8988T (cell line): ENCODE measurements at regions not wholly inside any gene's neighbourhood (a gene's known extent, or its start where the extent isn't known, plus 50 kb on each side); places are given as distances from the start of the nearest gene placed in this dataset.
"Not testable (repeated sequence)": the region's sequence is repeated elsewhere in the genome, so short reads cannot be mapped to it uniquely, and the experiment has no call there.

ENCODE experiments used
- DNase-seq: peaks from one replicate; pipeline ENCODE4 v3.0.0; 2011

DNA sequence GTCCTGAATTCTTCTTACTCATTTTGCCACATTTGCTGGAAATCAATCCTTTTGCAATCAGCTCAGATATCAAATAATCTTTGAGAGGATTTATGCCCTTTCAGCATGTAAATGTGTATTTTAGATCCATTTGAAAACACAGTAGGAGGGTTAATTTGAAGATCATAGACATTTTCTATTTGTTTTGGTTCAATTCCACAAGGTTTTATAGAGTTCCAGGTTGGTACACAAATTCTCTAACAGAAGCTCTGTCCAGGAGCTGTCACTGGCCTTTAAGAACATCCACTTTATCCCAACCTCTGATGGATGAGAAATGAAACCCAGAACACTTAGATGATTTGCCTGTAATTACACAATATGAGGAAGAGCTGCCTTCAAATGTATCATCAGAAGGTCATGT is 157.3 kb upstream of the CHAC2 start:
- no peak for DNase-seq

DNA sequence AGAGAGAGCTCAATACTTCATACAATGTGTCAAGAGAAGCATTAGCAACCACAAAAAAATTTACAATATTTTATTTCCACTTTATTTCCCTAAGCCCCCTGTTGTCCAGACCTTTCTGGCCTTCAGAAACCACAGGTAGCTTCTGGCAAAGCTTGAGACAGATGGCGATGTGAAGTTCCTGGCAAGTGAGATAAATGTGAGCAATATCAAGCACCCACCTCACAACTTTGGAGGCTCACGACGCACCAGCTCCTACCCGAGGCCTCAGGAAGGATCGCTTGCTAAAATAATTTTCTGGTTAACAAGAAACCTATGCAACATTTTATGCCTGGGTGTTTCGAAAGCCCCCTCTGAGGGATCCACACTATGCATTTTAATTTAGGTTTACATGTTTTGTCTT is 158.1 kb upstream of the CHAC2 start:
- no peak for DNase-seq

DNA sequence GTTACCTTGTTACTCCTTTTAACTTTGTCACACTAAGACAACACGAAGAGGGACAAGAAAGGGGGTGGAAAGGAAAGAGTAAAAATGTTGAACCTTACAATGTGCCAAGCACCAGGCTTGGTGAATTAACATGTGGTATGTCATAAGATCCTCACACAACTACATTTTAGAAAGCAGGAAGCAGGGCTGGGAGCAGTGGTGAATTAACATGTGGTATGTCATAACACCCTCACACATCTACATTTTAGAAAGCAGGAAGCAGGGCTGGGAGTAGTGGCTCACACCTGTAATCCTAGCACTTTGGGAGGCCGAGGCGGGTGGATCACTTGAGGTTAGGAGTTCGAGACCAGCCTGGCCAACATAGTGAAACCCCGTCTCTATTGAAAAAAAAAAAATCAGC is 159.3 kb upstream of the CHAC2 start:
- DNase-seq, result no peak

DNA sequence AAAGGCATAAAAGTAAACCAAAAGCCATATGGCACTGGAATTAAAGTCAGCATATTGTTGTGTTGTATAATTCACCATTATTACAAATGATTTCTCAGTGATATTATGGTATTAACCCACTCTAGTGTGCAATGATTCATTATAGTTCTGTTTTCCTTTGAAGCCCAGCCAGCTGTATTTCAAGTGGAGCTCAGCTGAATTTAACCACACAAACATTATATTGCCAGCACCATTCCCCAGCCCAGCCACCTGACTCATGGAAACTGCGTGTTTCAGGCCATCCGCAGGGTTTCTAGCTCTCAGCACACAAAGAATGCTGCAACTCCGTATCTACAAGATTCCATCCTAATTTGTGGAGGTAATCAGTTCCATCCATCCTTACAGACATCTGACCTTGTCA is 166.8 kb upstream of the CHAC2 start:
- no peak for DNase-seq

DNA sequence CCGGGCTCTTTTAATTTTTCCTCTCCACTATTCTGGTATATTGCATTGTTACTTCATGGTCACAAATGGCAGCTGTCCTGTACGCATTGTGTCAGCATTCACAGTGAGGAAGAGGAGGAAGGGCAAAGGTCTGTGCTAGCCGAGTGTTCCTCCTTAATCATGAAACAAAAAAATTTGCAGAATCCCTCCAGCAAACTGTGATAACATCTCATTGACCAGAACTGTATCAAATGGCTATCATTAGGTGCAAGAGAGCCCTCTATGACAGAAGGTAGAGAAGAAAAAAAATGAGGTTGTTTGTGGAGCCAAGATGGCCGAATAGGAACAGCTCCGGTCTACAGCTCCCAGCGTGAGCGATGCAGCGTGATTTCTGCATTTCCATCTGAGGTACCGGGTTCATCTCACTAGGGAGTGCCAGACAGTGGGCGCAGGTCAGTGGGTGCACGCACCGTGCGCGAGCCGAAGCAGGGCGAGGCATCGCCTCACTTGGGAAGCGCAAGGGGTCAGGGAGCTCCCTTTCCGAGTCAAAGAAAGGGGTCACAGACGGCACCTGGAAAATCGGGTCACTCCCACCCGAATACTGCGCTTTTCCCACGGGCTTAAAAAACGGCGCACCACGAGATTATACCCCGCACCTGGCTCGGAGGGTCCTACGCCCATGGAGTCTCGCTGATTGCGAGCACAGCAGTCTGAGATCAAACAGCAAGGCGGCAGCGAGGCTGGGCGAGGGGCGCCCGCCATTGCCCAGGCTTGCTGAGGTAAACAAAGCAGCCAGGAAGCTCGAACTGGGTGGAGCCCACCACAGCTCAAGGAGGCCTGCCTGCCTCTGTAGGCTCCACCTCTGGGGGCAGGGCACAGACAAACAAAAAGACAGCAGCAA is 180.6 kb upstream of the CHAC2 start:
- not testable (repeated sequence) for DNase-seq

DNA sequence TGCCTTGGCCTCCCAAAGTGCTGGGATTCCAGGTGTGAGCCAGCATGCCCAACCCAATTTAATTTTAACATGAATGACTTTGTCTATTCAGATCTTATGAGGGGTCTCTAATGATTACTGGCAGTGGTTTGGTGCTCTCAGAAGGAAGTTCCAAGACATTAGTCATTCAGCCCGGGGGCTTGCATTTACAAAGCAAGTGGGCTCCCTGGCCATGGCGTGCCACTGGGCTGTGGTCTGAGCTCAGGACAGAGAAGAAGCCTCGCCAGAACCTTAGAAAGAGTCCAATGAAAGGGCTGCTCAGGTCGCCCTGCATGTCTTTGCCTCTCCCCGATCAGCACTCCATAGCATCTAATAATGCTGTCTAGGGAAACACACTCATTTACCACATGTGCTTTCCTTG is 182.6 kb upstream of the CHAC2 start:
- DNase-seq, result no peak

DNA sequence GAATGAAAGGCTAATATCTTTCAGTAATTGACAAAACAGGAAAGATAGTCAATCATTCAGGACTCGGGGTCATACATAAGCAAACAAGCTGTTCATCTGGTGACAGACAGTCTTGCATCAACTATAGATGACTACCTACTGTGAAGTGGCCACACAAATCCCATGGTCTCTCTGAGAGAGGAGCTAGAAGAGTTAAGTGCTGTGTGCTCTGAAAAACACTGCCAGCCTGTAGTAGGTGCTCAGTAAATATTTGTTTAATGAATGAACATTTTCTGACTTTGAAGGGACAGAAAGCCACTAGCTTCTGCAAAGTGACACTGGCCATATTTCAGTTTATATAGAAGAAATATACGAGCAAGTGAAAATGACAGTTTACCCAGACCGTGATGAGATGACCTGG is 184.0 kb upstream of the CHAC2 start:
- no peak for DNase-seq

DNA sequence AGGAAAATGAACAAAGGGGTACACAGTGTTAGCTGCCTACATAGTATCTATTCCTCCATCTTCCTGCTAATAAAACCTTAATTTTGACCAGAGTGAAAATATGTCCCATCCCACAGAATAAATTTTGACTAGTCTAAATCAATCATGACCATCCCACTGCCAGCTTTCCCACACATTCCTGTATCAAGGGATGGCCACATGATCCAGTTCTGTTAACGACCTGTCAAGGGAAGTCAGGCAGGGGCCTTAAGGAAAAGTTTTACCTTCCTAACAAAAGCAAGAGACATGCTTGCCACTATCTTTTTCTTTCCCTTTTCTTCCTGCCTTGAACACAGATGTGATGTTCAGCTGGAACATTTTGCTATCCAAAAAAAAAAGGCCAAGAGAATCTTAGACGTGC is 185.0 kb upstream of the CHAC2 start:
- no peak for DNase-seq

DNA sequence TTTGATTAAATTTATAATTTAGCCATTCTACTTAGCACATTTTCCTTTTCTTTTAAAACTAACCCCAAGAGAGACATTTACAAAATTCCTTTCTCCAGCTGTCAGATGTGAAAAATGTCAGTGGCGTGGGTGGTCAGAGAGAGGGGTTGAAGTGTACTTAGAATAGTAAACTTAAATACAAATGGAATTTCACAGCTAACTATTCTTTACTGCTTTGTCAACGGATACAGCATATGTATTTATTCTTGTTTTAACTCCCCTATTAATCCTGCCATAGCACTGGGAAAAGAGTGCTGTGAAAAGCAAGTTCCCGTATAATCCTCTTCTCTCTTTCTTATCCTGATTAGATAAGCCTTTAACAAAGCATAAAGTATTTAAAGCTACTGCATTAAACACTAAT is 191.4 kb upstream of the CHAC2 start:
- DNase-seq, result no peak

DNA sequence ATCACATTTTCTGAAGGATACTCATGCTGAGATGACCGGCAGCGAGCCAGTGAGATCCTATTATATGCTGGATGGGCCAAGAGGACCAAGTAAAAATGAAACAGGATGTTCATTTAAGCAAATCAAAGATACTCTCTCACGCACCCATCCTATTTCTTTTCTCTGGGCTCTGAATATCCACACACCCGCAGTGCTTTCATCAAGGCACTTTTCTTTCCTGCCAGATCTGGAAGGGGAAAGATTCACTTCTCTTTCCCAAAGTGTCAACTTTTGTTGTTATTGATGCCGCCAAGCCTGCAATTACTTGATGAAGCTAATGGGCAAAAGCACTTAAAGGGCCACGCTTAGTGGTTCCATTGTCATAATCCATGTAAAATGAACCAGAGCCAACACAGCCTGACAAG is 191.9 kb upstream of the CHAC2 start:
- no peak for DNase-seq

DNA sequence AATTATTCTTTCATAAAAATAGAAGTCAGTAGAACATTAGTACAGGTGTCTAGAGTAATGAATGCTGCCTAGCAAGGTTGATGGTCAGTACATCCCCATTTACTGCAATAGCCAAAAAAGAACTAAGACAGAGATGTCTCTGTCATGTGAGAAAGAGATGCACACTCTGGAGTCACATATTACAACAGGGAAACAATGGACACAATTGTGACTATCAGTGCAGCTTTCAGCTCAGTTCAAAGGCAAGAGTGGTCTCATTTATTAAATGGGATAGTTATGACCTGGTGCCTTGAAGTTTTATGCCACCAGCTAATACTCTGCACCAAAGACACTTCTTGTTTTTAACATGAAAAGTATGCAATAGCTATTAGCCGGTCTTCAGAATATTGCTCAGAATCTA is 194.9 kb upstream of the CHAC2 start:
- no peak for DNase-seq

DNA sequence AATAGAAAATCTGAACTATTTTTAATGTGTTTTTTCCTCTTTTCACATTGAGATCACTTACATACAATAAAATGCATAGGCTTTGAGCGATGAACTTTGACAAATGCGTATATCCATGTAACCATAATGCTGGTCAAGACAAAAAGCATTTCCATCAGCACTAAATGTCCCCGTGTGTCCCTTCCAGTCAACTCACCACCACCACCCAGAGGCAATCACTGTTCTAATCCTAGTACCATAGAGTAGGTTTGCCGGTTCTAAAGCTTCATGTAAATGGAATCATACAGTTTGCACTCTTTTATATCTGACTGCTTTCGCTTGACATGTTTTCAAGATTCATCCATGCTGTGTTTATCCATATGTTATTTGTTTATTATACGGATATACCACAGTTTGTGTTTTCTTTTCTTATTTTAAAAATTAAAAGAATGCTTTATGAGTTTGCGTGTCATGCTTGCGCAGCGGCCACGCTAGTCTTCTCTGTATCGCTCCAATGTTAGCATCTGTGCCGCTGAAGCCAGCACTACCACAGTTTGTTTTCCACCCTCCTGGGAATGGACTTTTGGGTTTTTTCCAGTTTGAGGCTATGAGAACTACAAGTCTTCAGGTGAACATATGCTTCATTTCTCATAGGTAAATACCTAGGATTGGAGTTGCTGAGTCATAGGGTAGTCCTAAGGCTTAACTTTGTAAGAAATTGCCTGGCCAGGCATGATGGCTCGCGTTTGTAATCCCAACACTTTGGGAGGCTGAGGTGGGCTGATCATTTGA is 197.5 kb upstream of the CHAC2 start:
- DNase-seq, result no peak

DNA sequence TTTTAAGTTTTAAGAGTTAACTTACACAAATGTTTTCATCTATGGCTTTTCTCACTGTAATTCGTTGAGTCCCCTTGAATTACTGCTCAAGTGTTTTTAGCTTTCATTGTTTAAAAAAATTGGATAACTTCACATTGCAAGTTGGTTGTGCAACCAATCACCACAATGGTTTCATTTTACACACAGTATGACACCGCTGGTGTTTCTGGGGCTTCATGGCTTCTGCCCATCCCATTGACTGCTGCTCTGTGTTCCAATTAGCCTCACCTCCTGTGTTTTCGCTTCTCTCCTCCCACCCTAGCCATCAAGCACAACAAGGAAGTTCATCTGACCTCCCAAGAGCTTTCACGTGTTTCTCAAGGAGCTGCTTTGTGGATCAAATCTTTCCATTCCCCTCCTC is 199.1 kb upstream of the CHAC2 start:
- no peak for DNase-seq

DNA sequence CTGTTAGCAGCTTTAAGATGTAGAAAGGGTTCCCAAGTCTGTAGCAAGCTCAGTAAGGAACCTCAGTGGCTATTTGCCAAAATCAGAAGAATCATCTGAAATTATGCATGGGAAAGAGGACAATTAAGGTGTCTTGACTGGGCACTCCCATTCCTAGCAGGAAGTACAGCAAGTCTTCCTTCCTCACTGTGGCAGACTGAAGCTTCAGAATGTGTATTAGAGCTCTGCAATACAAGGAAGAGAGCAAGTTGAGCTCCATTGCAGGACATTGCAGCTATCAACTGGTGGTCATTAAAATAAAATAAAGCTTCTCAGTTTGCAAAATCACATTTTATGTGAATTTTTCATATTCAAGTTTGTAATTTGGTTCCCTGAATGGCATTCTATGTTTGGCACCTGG is 200.5 kb upstream of the CHAC2 start:
- no peak for DNase-seq

DNA sequence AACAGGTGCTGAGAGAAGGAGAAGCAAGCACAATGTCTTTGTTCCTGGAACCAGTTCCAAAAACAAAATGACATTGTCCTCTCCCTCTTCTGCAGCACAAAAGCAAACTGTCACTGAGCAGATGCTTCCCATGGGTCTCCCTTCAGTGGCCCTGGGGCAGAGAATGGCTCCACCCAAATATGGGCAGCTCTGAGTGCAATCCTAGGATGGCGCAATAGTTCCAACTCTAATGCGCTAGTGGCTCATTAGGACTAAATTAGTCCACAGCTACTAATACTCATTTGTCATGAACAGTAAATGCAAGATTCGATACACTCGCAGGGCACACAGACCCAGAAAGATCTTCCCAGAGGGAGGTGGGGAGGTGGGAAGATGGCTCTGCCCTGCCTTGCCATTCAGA is 205.2 kb upstream of the CHAC2 start:
- DNase-seq, result no peak

DNA sequence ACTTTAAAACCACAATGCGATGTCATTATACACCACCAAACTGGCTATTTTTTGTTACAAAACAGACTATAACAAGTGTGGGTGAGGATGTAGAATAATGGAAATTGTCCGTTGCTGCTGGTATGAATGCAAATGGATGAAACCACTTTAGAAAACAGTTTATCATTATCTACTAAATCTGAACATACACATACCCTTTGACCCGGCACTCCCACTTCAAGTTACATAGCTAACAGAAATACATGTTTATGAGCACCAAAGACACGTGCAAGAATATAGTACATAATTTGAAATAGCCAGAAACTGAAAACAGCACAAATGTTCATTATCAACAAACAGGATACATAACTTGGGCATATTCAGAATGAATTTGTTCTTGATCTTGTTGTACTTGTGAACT is 206.4 kb upstream of the CHAC2 start:
- no peak for DNase-seq

DNA sequence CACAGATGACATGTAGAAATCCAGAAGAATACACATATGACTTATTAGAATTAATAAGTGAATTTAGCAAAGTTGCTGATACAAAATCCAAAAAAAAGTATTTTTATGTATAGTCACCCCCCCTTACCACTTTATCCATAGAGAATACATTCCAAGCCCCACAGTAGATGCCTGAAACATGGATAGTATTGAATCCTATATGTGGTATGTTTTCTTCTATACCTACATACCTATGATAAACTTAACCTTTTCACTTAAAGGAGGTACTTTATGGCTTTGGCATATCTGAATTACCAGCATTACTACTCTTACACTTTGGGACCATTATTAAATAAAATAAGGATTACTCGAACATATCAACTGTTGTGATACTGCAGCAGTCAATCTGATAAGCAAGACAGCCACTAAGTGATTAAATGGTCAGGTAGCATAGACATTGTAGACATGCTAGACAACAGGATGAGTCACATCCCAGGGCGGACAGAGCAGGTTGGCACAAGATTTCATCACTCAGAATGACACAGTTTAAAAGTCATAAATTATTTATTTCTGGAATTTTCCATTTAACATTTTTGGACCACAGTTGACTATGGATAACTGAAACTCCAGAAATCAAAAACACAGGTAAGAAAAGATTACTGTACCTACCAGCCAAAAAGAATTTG is 208.2 kb upstream of the CHAC2 start:
- no peak for DNase-seq

DNA sequence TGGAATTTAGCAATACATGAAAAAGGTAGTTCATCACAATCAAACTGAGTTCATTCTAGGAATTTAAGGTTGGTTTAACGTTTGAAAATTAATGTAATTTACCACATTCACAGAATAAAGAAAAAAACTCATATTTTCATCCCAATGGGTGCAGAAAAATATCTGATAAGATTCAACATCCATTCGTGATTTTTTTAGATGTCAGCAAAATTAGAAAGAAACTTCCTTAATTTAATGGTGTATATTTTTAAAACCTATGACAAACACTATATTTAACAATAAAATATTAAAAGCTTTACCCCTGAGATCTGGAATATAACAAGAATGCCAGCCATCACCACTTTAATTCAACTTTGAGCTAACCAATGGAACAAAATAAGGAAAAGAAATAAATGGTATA is 208.7 kb upstream of the CHAC2 start:
- no peak for DNase-seq

DNA sequence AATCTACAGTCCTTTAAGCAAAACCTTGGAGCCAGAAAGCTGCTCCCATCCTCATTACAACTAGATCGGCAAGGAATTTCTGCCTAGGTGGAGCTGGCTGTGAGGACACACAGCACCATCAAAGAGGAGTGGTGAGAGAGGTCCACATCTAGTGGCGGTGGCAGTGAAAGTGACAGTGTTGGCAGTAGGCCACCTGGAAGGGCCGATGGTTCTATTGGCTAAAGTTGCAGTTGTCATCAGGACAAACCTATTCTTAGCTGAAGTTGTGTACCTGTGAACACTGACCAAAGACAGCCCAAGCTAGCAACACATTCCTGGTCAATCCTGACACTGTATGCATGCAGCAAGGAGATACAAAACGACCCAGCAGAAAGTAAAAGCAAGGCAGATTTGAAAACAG is 218.1 kb upstream of the CHAC2 start:
- DNase-seq, result no peak

DNA sequence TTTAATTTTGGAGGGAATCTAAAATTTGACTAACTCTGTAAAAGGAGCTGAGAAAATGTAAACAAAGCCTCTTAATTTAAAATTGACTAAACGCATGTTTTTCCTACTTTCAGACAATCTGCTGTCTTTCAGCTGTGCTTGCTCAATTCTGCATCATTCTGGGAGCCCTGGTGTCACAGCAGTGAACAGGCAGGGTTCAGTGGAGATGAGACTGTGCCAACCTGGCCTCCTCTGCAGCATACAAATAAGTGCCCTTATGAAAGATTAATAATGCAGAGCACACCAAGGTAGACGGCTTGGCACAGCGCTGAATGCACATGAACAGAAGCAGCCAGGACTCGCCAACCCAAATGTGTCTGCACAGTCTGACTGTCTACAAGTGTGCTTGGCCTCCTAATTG is 222.0 kb upstream of the CHAC2 start:
- no peak for DNase-seq

DNA sequence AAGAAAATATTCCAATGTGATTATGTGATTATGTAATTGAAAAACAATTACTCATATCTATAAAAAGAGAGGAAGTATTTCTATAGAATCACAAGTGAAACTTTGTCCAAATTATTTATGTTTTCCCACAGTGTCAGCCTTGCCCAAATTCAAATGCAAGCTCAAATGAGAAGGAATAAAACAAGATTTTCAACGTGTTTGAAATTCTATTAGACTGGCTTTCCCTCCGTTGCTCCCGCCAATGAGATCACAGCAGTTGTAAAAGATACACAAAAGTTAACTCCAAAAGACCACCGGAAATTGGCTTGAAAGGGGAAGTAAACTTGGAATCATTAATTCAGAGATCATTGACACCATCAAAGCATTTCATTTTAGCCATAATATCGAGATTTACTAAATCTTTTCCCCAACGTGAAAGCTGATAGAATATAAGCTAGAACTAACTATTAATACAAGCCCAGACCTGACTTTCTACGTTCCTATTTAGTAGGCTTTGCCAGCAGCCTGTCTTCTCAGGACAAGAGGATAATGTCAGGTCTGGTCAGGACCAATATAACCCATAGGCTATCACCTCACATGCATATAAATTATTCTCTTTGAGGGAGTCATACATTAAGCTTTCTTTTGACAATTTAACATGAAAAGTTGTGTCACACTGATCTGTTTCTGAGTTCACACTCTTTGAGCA is 222.6 kb upstream of the CHAC2 start:
- no peak for DNase-seq

DNA sequence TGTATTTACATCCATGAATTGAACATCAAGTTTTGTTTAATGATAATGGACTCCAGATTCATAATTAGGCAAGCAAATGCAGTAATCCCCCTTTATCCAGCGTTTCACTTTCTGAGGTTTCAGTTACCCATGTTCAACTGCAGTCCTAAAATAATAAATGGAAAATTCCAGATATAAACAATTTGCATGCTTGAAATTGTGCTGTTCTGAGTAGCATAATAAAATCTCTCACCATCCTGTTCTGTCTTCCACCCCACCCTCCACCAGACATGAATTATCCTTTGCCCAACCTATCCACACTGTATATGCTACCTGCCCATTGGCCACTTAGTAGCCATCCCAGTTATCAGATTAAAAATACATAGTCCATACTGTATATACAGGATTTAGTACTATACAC is 224.5 kb upstream of the CHAC2 start:
- no peak for DNase-seq

DNA sequence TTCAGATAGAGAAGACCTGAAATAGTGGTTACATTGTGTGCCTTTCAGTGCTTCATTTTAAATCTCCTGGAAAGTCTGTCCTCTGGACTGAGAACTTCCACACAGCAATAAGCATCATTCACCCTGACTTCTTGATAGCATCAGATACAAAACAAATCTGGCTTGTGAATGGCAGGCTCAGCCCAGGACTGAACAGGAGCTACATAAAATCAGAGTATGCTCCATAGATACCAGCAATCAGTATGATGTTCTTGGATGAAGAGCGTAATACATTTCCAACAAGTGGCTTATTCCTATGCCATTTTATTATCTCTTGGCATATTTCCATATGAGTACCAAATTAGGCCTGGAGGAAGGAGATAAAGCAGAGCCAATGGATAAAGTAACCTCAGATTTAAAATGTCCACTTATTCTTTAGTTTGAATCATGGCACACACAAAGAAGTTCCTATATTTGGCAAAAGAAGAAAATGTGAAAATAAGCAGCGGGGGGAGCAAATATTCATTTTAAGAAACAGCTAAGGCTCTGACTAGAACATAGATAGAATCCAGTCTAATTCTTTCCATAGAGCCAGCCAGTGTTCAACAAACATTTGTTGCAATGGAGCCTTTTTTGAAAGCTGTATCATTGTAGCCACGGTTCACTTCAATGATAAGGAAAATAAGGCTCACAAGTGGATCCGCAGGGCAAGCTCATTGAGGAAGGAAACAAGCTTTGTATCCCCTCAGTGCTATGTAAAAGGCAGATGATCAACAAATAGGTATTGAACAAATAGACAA is 230.8 kb upstream of the CHAC2 start:
- DNase-seq, result no peak
